HCT116 (cell line): ENCODE measurements at regions not wholly inside any gene's neighbourhood (a gene's known extent, or its start where the extent isn't known, plus 50 kb on each side); places are given as distances from the start of the nearest gene placed in this dataset.

ENCODE experiments used
- ATAC-seq: fragments of 200-7000 bp; cut with Tn5 transposase; 2 replicates; pipeline ENCODE4 v1.9.1; 2020; ENCODE audit warnings: mild to moderate bottlenecking, moderate library complexity
- BruUV-seq: library from RNA; stranded (reverse); fragments of 400-500 nt; replicated peaks from 2 replicates; lab custom pipeline; 2021; lab: Mats Ljungman, UMichigan
- CTCF ChIA-PET: fragments of 300-600 bp; sonication (Branson Sonifier 250); formaldehyde crosslinking; loops from one replicate; lab custom pipeline; 2021; ENCODE audit warnings: antibody characterized with exemption; lab: Charles Lee
- POLR2A ChIA-PET: fragments of 300-600, 350-600 bp; sonication (Branson Sonifier 250); formaldehyde crosslinking; loops from one replicate; lab custom pipeline; 2021; ENCODE audit warnings: antibody characterized with exemption; lab: Charles Lee
- RAD21 ChIA-PET, 2 experiments: fragments of 300-600 bp; sonication (Branson Sonifier 250); formaldehyde crosslinking; loops; one replicate each; lab custom pipeline; 2023; ENCODE audit warnings: low total read pairs in 2 of 2; ENCODE audit not compliant: uncharacterized antibody in 2 of 2, unreplicated experiment in 2 of 2, low non-redundant PET in 1 of 2; lab: Charles Lee
- DNase-seq: peaks from one replicate; pipeline ENCODE4 v3.0.0-alpha.2; 2010; ENCODE audit warnings: low read depth, low spot score
- H2AFZ ChIP-seq: fragments of 200-600 bp; shearing (Covaris generic), sonication (generic); 2 replicates; pipeline ENCODE4 v1.6.1; 2017; ENCODE audit warnings: low read depth, mixed run types, mixed read lengths, antibody characterized with exemption, low read length; ENCODE audit not compliant: poor library complexity, severe bottlenecking
- H3K27ac ChIP-seq: 2 replicates; pipeline ENCODE4 v1.5.1; 2012; ENCODE audit warnings: low read depth, low read length
- H3K27me3 ChIP-seq: fragments of 200-600 bp; sonication (generic); 2 replicates; pipeline ENCODE4 v1.6.1; 2016; ENCODE audit warnings: mixed run types, low read length, mixed read lengths; ENCODE audit not compliant: insufficient read depth
- H3K36me3 ChIP-seq, 2 experiments: fragments of 200-500 bp in 1 of 2; fragments of 200-600 bp in 1 of 2; sonication (Bioruptor generic) in 1 of 2; sonication (generic) in 1 of 2; 2 replicates each; pipeline versions ENCODE4 v1.5.1 to v1.6.1; 2014 to 2016; ENCODE audit warnings: low read length in 2 of 2, inconsistent platforms in 1 of 2, mixed read lengths in 1 of 2, mixed run types in 1 of 2; ENCODE audit not compliant: insufficient read depth in 2 of 2, control insufficient read depth in 1 of 2
- H3K4me1 ChIP-seq, 2 experiments: fragments of 200-600 bp in 1 of 2; sonication (generic) in 1 of 2; 2 replicates each; pipeline versions ENCODE4 v1.5.1 to v1.6.1; 2012 to 2017; ENCODE audit warnings: low read length in 2 of 2, inconsistent platforms in 1 of 2, mild to moderate bottlenecking in 1 of 2, mixed read lengths in 1 of 2, mixed run types in 1 of 2, moderate library complexity in 1 of 2; ENCODE audit not compliant: insufficient read depth in 2 of 2, control insufficient read depth in 1 of 2
- H3K4me2 ChIP-seq: fragments of 200-600 bp; sonication (generic); 2 replicates; pipeline ENCODE4 v1.6.1; 2017; ENCODE audit warnings: mixed run types, low read length, mixed read lengths
- H3K4me3 ChIP-seq, 2 experiments: fragments of 200-600 bp in 1 of 2; sonication (generic) in 1 of 2; replicated peaks in 1 of 2; 2 replicates each; pipeline ENCODE4 v1.5.1; 2011 to 2016; ENCODE audit warnings: low read length in 2 of 2, control low read depth in 1 of 2, low read depth in 1 of 2, mild to moderate bottlenecking in 1 of 2, mixed read lengths in 1 of 2, mixed run types in 1 of 2
- H3K79me2 ChIP-seq: fragments of 200-600 bp; sonication (generic); 2 replicates; pipeline ENCODE4 v1.6.1; 2017; ENCODE audit warnings: mild to moderate bottlenecking, mixed run types, low read length, moderate library complexity, mixed read lengths; ENCODE audit not compliant: insufficient read depth
- H3K9ac ChIP-seq: fragments of 200-600 bp; sonication (generic); 2 replicates; pipeline ENCODE4 v1.6.1; 2016; ENCODE audit warnings: low read length, mixed read lengths
- H3K9me2 ChIP-seq: fragments of 200-600 bp; sonication (generic), shearing (Covaris generic); 2 replicates; pipeline ENCODE4 v1.6.1; 2017; ENCODE audit warnings: mixed run types, mild to moderate bottlenecking, moderate library complexity; ENCODE audit not compliant: insufficient read depth
- H3K9me3 ChIP-seq, 2 experiments: fragments of 200-500 bp in 1 of 2; fragments of 200-600 bp in 1 of 2; sonication (Bioruptor generic) in 1 of 2; sonication (generic) in 1 of 2; 2 replicates each; pipeline ENCODE4 v1.6.1; 2014 to 2017; ENCODE audit warnings: low read length in 2 of 2, mixed read lengths in 2 of 2, inconsistent platforms in 1 of 2, low read depth in 1 of 2, mild to moderate bottlenecking in 1 of 2, mixed run types in 1 of 2, moderate library complexity in 1 of 2; ENCODE audit not compliant: control insufficient read depth in 1 of 2, insufficient read depth in 1 of 2
- H4K20me1 ChIP-seq: fragments of 200-600 bp; sonication (generic), shearing (Covaris generic); 2 replicates; pipeline ENCODE4 v1.6.1; 2017; ENCODE audit warnings: mixed run types, mild to moderate bottlenecking, moderate library complexity; ENCODE audit not compliant: insufficient read depth
- ATF3 ChIP-seq: IDR thresholded peaks from 2 replicates; pipeline ENCODE4 v1.6.1; 2012
- EGR1 ChIP-seq: IDR thresholded peaks from 2 replicates; pipeline ENCODE4 v1.6.1; 2012; ENCODE audit warnings: low read depth
- ELF1 ChIP-seq: IDR thresholded peaks from 2 replicates; pipeline ENCODE4 v1.6.1; 2012; ENCODE audit warnings: low read depth, borderline replicate concordance
- EZH2phosphoT487 ChIP-seq: fragments of 200-600 bp; IDR thresholded peaks from 2 replicates; pipeline ENCODE4 v1.6.1; 2018; ENCODE audit warnings: antibody characterized with exemption, borderline replicate concordance
- FOSL1 ChIP-seq: IDR thresholded peaks from 2 replicates; pipeline ENCODE4 v1.6.1; 2012; ENCODE audit warnings: low read depth
- POLR2A ChIP-seq: IDR thresholded peaks from 2 replicates; pipeline ENCODE4 v1.7.0; 2011; ENCODE audit warnings: borderline replicate concordance; ENCODE audit not compliant: insufficient read depth, insufficient read length; ENCODE audit errors: extremely low read depth
- RAD21 ChIP-seq: IDR thresholded peaks from 2 replicates; pipeline ENCODE4 v1.6.1; 2012; ENCODE audit warnings: low read depth, mild to moderate bottlenecking
- REST ChIP-seq: IDR thresholded peaks from 2 replicates; pipeline ENCODE4 v1.6.1; 2012; ENCODE audit warnings: low read depth
- SIN3A ChIP-seq: IDR thresholded peaks from 2 replicates; pipeline ENCODE4 v1.6.1; 2012; ENCODE audit warnings: low read depth
- YY1 ChIP-seq: IDR thresholded peaks from 2 replicates; pipeline ENCODE4 v1.6.1; 2011; ENCODE audit warnings: low read length, low read depth, moderate library complexity, mild to moderate bottlenecking; ENCODE audit not compliant: insufficient replicate concordance; ENCODE audit errors: extremely low read depth
- ZNF274 ChIP-seq: fragments of 200-500 bp; sonication (Bioruptor generic); IDR thresholded peaks from 2 replicates; pipeline ENCODE4 v1.6.1; 2014; ENCODE audit warnings: mild to moderate bottlenecking, low read depth, low read length, inconsistent platforms
- intact Hi-C: fragments of 100-400 bp; cut with micrococcal nuclease; formaldehyde crosslinking; loops from 2 replicates; pipeline ENCODE4 v1.10.0; 2022
- TF ChIP-seq, protein P1 (sequence below): IDR thresholded peaks from 2 replicates; pipeline ENCODE4 v1.6.1; 2012

DNA sequence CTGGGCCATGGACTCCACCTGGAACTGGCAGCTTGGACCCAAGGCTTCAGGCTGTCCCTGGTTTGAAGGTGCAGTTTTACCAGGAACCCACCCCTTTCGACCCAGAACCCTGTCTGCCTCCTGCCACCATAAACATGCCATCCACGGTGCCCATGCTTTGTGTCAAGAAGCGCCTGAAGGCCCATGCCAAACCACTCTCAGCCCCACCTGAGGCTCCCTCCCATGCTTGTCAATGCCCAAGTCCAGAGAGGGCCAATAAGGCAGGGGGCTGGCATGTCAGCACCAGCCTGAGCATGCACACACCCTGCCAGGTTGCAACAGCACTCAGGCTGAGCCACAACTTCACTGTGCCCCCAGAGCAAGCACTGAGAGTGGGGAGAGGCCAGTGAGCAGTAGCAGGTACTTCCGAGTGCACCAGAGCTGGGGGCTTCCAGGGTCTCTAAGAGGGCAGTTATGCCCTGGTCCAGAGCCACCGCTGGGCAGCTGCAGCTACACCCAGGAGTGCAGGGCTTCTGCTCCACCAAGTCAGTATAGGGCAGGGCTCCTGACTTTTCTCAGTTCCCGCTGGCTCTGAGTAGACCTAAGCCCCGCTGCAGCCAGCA is 1256.0 kb downstream of the AMY1C start:
- RAD21 ChIA-PET: no interaction called here
- intact Hi-C loops: no loop called here
- no peak overlapping the region for H2AFZ ChIP-seq
- H3K9me2 ChIP-seq: no peaks in the 10 kb centered on the region
- no peak for TF ChIP-seq ATF3
- no peak for TF ChIP-seq ELF1
- TF ChIP-seq EGR1: no peak
- no peak for TF ChIP-seq EZH2phosphoT487
- TF ChIP-seq REST: no peak
- H3K9me3 ChIP-seq: peaks cover 0 to 15% of the 10 kb centered on the region in 2 experiments; a peak in 2 of 4 replicates
- ATAC-seq (no peak), DNase-seq (no peak)
- H3K4me1 ChIP-seq: no peaks in the 10 kb centered on the region
- no peaks in the 10 kb centered on the region for H3K79me2 ChIP-seq
- CTCF ChIA-PET: no interaction called here
- H3K4me2 ChIP-seq: no peak overlapping the region
- POLR2A ChIA-PET: no interaction called here
- H3K4me3 ChIP-seq: no peak overlapping the region
- BruUV-seq: no TSS peak
- no peaks in the 10 kb centered on the region for H3K27me3 ChIP-seq
- no peak overlapping the region for H3K9ac ChIP-seq
- H4K20me1 ChIP-seq: no peaks in the 10 kb centered on the region
- no peak overlapping the region for H3K27ac ChIP-seq
- no peaks in the 10 kb centered on the region for H3K36me3 ChIP-seq

GRCh38 chr1:105017587-105017986 is 1267.9 kb downstream of the AMY1C start:
- H3K9ac ChIP-seq: no peak overlapping the region
- H4K20me1 ChIP-seq: no peaks in the 10 kb centered on the region
- ATAC-seq (no peak), DNase-seq (no peak)
- no peak overlapping the region for H3K27ac ChIP-seq
- H3K9me2 ChIP-seq: no peaks in the 10 kb centered on the region
- H3K9me3 ChIP-seq: peaks cover under 1 to 18% of the 10 kb centered on the region in 2 experiments; a peak in 2 of 4 replicates
- ChIA-PET POLR2A (no interaction called here), RAD21 (no interaction called here), CTCF (no interaction called here)
- H3K4me2 ChIP-seq: no peak overlapping the region
- H3K4me1 ChIP-seq: no peaks in the 10 kb centered on the region
- no TSS peak for BruUV-seq
- intact Hi-C loops: no loop called here
- no peak overlapping the region for H2AFZ ChIP-seq
- no peaks in the 10 kb centered on the region for H3K27me3 ChIP-seq
- H3K4me3 ChIP-seq: no peak overlapping the region
- H3K79me2 ChIP-seq: no peaks in the 10 kb centered on the region
- no peaks in the 10 kb centered on the region for H3K36me3 ChIP-seq
- TF ChIP-seq ZNF274: no peak
- TF ChIP-seq SIN3A: no peak
- no peak for TF ChIP-seq ELF1
- TF ChIP-seq FOSL1: no peak
- no peak for TF ChIP-seq YY1
- TF ChIP-seq POLR2A: no peak
- no peak for TF ChIP-seq REST
- TF ChIP-seq EZH2phosphoT487: no peak
- TF ChIP-seq ATF3: no peak
- no peak for TF ChIP-seq RAD21
- TF ChIP-seq, protein P1, sequence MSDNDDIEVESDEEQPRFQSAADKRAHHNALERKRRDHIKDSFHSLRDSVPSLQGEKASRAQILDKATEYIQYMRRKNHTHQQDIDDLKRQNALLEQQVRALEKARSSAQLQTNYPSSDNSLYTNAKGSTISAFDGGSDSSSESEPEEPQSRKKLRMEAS: no peak
